K562 (cell line): ENCODE measurements at regions not wholly inside any gene's neighbourhood (a gene's known extent, or its start where the extent isn't known, plus 50 kb on each side); places are given as distances from the start of the nearest gene placed in this dataset.
"Not testable (repeated sequence)": the region's sequence is repeated elsewhere in the genome, so short reads cannot be mapped to it uniquely, and the experiment has no call there.

Experiments
- ATAC-seq: fragments of 200-7000 bp; cut with Tn5 transposase; 3 replicates; pipeline ENCODE4 v1.9.1; 2020; ENCODE audit warnings: moderate library complexity
- BruUV-seq: library from RNA; stranded (reverse); fragments of 400-500 nt; replicated peaks from 2 replicates; lab custom pipeline; 2021; lab: Mats Ljungman, UMichigan
- CTCF ChIA-PET: fragments of 300-600 bp; formaldehyde crosslinking; extraction: SDS; loops from one replicate; lab custom pipeline; 2021; ENCODE audit warnings: low intra/inter-chr PET ratio; lab: Yijun Ruan, JAX
- POLR2A ChIA-PET: fragments of 300-600, 350-650 bp; sonication (Branson Sonifier 250); formaldehyde crosslinking; extraction: SDS; loops from one replicate; lab custom pipeline; 2021; ENCODE audit warnings: antibody characterized with exemption, inconsistent platforms; lab: Yijun Ruan, JAX
- DNase-seq, 4 experiments: peaks; one replicate each; pipeline versions ENCODE4 v3.0.0 to v3.0.0-alpha.2; 2011 to 2018; ENCODE audit warnings: low spot score in 3 of 4, mixed read lengths in 3 of 4; ENCODE audit errors: extremely low read depth in 1 of 4
- FAIRE-seq: peaks from 2 replicates; lab custom pipeline; 2011; peaks lifted over from hg19 to GRCh38; lab: Jason Lieb, UNC
- H2AFZ ChIP-seq: 2 replicates; pipeline ENCODE4 v1.6.0; 2011; ENCODE audit warnings: low read depth, low read length, control low read depth, inconsistent platforms
- H3K27ac ChIP-seq: fragments of 200-600 bp; 3 replicates; pipeline ENCODE4 v1.8.0; 2011; ENCODE audit warnings: low read depth, mild to moderate bottlenecking, control low read depth, inconsistent platforms, low read length, moderate library complexity, mixed read lengths; ENCODE audit errors: extremely low read depth
- H3K27me3 ChIP-seq, 2 experiments: fragments of 300-600 bp in 1 of 2; 2 replicates in 1 of 2; 3 replicates in 1 of 2; pipeline versions ENCODE4 v1.6.0 to v1.8.0; 2011; ENCODE audit warnings: inconsistent platforms in 2 of 2, low read length in 2 of 2, mild to moderate bottlenecking in 1 of 2, mixed read lengths in 1 of 2, moderate library complexity in 1 of 2; ENCODE audit not compliant: control insufficient read depth in 2 of 2, insufficient read depth in 2 of 2
- H3K36me3 ChIP-seq: fragments of 300-600 bp; 3 replicates; pipeline ENCODE4 v1.8.0; 2011; ENCODE audit warnings: mild to moderate bottlenecking, low read length, inconsistent platforms; ENCODE audit not compliant: control insufficient read depth, insufficient read depth
- H3K4me1 ChIP-seq, 2 experiments: fragments of 200-600 bp in 1 of 2; replicated peaks in 1 of 2; 2 replicates in 1 of 2; 3 replicates in 1 of 2; pipeline versions ENCODE4 v1.5.1 to v1.8.0; 2011; ENCODE audit warnings: inconsistent platforms in 2 of 2, low read length in 2 of 2, mild to moderate bottlenecking in 1 of 2, mixed read lengths in 1 of 2, moderate library complexity in 1 of 2; ENCODE audit not compliant: control insufficient read depth in 2 of 2, insufficient read depth in 2 of 2
- H3K4me2 ChIP-seq: 2 replicates; pipeline ENCODE4 v1.6.1; 2011; ENCODE audit warnings: low read length, control low read depth, inconsistent platforms, mixed read lengths; ENCODE audit not compliant: insufficient read depth
- H3K4me3 ChIP-seq: fragments of 200-600 bp; sonication (generic), shearing (Covaris generic); 2 replicates; pipeline ENCODE4 v1.5.1; 2016; ENCODE audit warnings: control low read depth, inconsistent platforms
- H3K79me2 ChIP-seq: fragments of 200-600 bp; 3 replicates; pipeline ENCODE4 v1.8.0; 2011; ENCODE audit warnings: low read length, inconsistent platforms; ENCODE audit not compliant: control insufficient read depth, insufficient read depth
- H3K9ac ChIP-seq, 2 experiments: 2 replicates each; pipeline versions ENCODE4 v1.6.0 to v1.6.1; 2011; ENCODE audit warnings: low read depth in 2 of 2, low read length in 2 of 2, control low read depth in 1 of 2, inconsistent platforms in 1 of 2, mild to moderate bottlenecking in 1 of 2, mixed read lengths in 1 of 2; ENCODE audit not compliant: insufficient read depth in 1 of 2
- H3K9me1 ChIP-seq: one replicate; pipeline ENCODE4 v1.6.0; 2011; ENCODE audit warnings: inconsistent platforms, mild to moderate bottlenecking, low read length, moderate library complexity; ENCODE audit not compliant: control insufficient read depth, insufficient read depth
- H3K9me3 ChIP-seq: replicated peaks from 2 replicates; pipeline ENCODE4 v1.5.1; 2011; ENCODE audit warnings: low read depth, low read length, inconsistent platforms; ENCODE audit not compliant: control insufficient read depth, insufficient read depth
- H4K20me1 ChIP-seq: replicated peaks from 2 replicates; pipeline ENCODE4 v1.6.1; 2011; ENCODE audit warnings: low read length, inconsistent platforms, mixed read lengths; ENCODE audit not compliant: control insufficient read depth, insufficient read depth
- HOXB6 ChIP-seq: fragments of 250-450 bp; sonication (Bioruptor Pico); IDR thresholded peaks from 2 replicates; pipeline ENCODE4 v1.5.1; 2022; ENCODE audit warnings: mild to moderate bottlenecking, borderline replicate concordance
- THRA ChIP-seq: fragments of 450-650 bp; IDR thresholded peaks from 2 replicates; pipeline ENCODE4 v1.6.1; 2017; ENCODE audit warnings: mild to moderate bottlenecking, moderate library complexity
- ZFPM2 ChIP-seq: fragments of 250-450 bp; sonication (Bioruptor Pico); IDR thresholded peaks from 2 replicates; pipeline ENCODE4 v1.5.1; 2022; ENCODE audit warnings: mild to moderate bottlenecking
- ZNF518B ChIP-seq: fragments of 250-450 bp; sonication (Bioruptor Pico); IDR thresholded peaks from 2 replicates; pipeline ENCODE4 v1.5.0; 2021; ENCODE audit warnings: mild to moderate bottlenecking, moderate library complexity
- WGBS: fragments of 100-300 bp; shearing (Covaris generic); methylation state at CpG from one replicate; pipeline ENCODE4 v1.1.6; 2016; ENCODE audit warnings: low coverage, mixed read lengths; ENCODE audit not compliant: insufficient coverage; ENCODE audit errors: missing lambda C conversion rate; 5-methylcytosine and 5-hydroxymethylcytosine counted together
- in situ Hi-C: fragments of 300-500 bp; cut with MboI; formaldehyde crosslinking; loops from 4 replicates; pipeline ENCODE4 v1.15.0; 2018; ENCODE audit warnings: inconsistent platforms, mixed read lengths
- intact Hi-C: fragments of 100-400 bp; cut with micrococcal nuclease; formaldehyde crosslinking; loops from 2 replicates; pipeline ENCODE4 v1.14.2; 2022

GRCh38 chr2:145887915-145888314 is 1368.0 kb upstream of the ZEB2 start (continued):
- TF ChIP-seq ZNF518B (no peak), HOXB6 (CRISPR knock-in tag) (no peak), THRA (no peak), ZFPM2 (CRISPR knock-in tag) (no peak)
- TF ChIP-seq, all 486 proteins: peak for 0

GRCh38 chr2:145880997-145881396 is 1361.1 kb upstream of the ZEB2 start:
- H3K36me3 ChIP-seq, H3K79me2 ChIP-seq, DNase-seq, H3K4me3 ChIP-seq, H3K27ac ChIP-seq, H3K4me1 ChIP-seq, CTCF ChIA-PET, FAIRE-seq, H3K9ac ChIP-seq, ATAC-seq, H3K4me2 ChIP-seq, H3K9me3 ChIP-seq, H2AFZ ChIP-seq, in situ Hi-C loops, POLR2A ChIA-PET, intact Hi-C loops, BruUV-seq, H3K9me1 ChIP-seq, H4K20me1 ChIP-seq, H3K27me3 ChIP-seq: not testable (repeated sequence)
- WGBS: 21% methylated on average over 2 of the region's 23 CpGs
